H1 (cell line): ENCODE measurements at regions not wholly inside any gene's neighbourhood (a gene's known extent, or its start where the extent isn't known, plus 50 kb on each side); places are given as distances from the start of the nearest gene placed in this dataset.

Experiments
- TAF7 ChIP-seq: optimal IDR thresholded peaks from 2 replicates; pipeline ENCODE3; 2011; ENCODE audit warnings: low read depth, mild to moderate bottlenecking, inconsistent platforms, low read length, moderate library complexity, borderline replicate concordance

DNA sequence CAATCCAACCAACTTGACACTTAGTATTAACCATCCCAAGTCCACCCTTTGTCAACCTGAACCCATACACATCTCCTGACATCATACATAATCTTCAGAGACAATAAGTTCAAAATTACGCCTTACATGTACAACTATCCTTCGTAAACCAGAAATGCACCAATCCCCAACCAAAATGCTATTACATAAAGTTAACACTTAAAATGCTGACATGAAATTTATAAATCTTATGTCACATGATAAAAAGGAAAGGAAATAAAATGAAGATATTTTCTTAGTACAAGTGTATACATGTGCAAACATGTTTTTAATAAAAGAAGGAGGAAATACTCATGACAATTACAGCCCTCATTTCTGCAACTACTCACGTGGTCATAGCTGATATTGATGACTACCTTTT, 95.0 kb downstream of the FCRL5 start (continued):
- no peak for TF ChIP-seq TAF7
- TF ChIP-seq, all 59 proteins: peak for 0
